Neural cell (in vitro differentiated cells): ENCODE measurements at regions not wholly inside any gene's neighbourhood (a gene's known extent, or its start where the extent isn't known, plus 50 kb on each side); places are given as distances from the start of the nearest gene placed in this dataset.

ENCODE experiments used
- H2AFZ ChIP-seq: fragments of 200-600, 300-800 bp; sonication (generic), shearing (Covaris generic); 2 replicates; pipeline ENCODE4 v1.6.0; 2014; ENCODE audit warnings: low read depth, mild to moderate bottlenecking, antibody characterized with exemption, low read length, moderate library complexity
- H3F3A ChIP-seq: fragments of 200-600 bp; shearing (Covaris generic); 2 replicates; pipeline ENCODE4 v1.6.1; 2016; ENCODE audit warnings: mild to moderate bottlenecking, moderate library complexity, mixed read lengths, antibody characterized with exemption, low read length; ENCODE audit not compliant: insufficient read depth, poor library complexity, severe bottlenecking
- H3K27ac ChIP-seq: fragments of 200-600, 300-800 bp; sonication (generic), shearing (Covaris generic); 2 replicates; pipeline ENCODE4 v1.5.1; 2014; ENCODE audit warnings: mild to moderate bottlenecking, low read length, moderate library complexity
- H3K27me3 ChIP-seq: fragments of 300-800, 200-600 bp; sonication (generic), shearing (Covaris generic); 2 replicates; pipeline ENCODE4 v1.6.0; 2014; ENCODE audit warnings: mild to moderate bottlenecking, low read depth, low read length, moderate library complexity; ENCODE audit not compliant: insufficient read depth
- H3K36me3 ChIP-seq: fragments of 300-800, 200-600 bp; sonication (generic), shearing (Covaris generic); 2 replicates; pipeline ENCODE4 v1.5.1; 2014; ENCODE audit warnings: mild to moderate bottlenecking, antibody characterized with exemption, low read length, moderate library complexity; ENCODE audit not compliant: insufficient read depth
- H3K4me2 ChIP-seq: fragments of 300-800, 200-600 bp; sonication (generic), shearing (Covaris generic); 2 replicates; pipeline ENCODE4 v1.6.0; 2014; ENCODE audit warnings: mild to moderate bottlenecking, low read length
- H3K4me3 ChIP-seq: fragments of 300-800, 200-600 bp; sonication (generic), shearing (Covaris generic); 2 replicates; pipeline ENCODE4 v1.5.1; 2014; ENCODE audit warnings: mild to moderate bottlenecking, low read length, moderate library complexity
- H3K79me2 ChIP-seq: fragments of 200-600 bp; shearing (Covaris generic); replicated peaks from 2 replicates; pipeline ENCODE4 v1.6.0; 2014; ENCODE audit warnings: mild to moderate bottlenecking, low read length, moderate library complexity; ENCODE audit not compliant: insufficient read depth
- H3K9ac ChIP-seq: fragments of 300-800, 200-600 bp; sonication (generic), shearing (Covaris generic); 2 replicates; pipeline ENCODE4 v1.6.1; 2016; ENCODE audit warnings: mild to moderate bottlenecking, low read length, mixed read lengths
- H3K9me2 ChIP-seq: fragments of 200-600 bp; shearing (Covaris generic); 2 replicates; pipeline ENCODE4 v1.6.1; 2016; ENCODE audit warnings: mild to moderate bottlenecking, low read length, mixed read lengths; ENCODE audit not compliant: insufficient read depth
- H3K9me3 ChIP-seq: fragments of 200-600, 300-800 bp; sonication (generic), shearing (Covaris generic); 2 replicates; pipeline ENCODE4 v1.6.1; 2016; ENCODE audit warnings: mild to moderate bottlenecking, mixed run types, low read length, moderate library complexity, mixed read lengths
- H4K20me1 ChIP-seq: fragments of 200-600 bp; shearing (Covaris generic); 2 replicates; pipeline ENCODE4 v1.6.1; 2016; ENCODE audit warnings: mild to moderate bottlenecking, mixed run types; ENCODE audit not compliant: insufficient read depth
- CTCF ChIP-seq: fragments of 450-650 bp; IDR thresholded peaks from 2 replicates; pipeline ENCODE4 v1.5.1; 2014; ENCODE audit warnings: antibody characterized with exemption, mild to moderate bottlenecking, moderate library complexity; ENCODE audit not compliant: poor library complexity, severe bottlenecking
- EP300 ChIP-seq: fragments of 450-650 bp; conservative IDR thresholded peaks from 2 replicates; pipeline ENCODE4 v1.6.1; 2014; ENCODE audit warnings: antibody characterized with exemption, mild to moderate bottlenecking, moderate library complexity; ENCODE audit not compliant: poor library complexity, severe bottlenecking
- EZH2 ChIP-seq: fragments of 200-600, 300-800 bp; shearing (Covaris generic), sonication (generic); IDR thresholded peaks from 2 replicates; pipeline ENCODE4 v1.6.1; 2014; ENCODE audit warnings: antibody characterized with exemption, low read length, borderline replicate concordance, mild to moderate bottlenecking; ENCODE audit not compliant: insufficient read depth, poor library complexity, severe bottlenecking
- MXI1 ChIP-seq: fragments of 450-650 bp; conservative IDR thresholded peaks from 2 replicates; pipeline ENCODE4 v1.6.1; 2014; ENCODE audit warnings: antibody characterized with exemption, mild to moderate bottlenecking; ENCODE audit not compliant: poor library complexity, severe bottlenecking
- POLR2AphosphoS5 ChIP-seq: IDR thresholded peaks from 2 replicates; pipeline ENCODE4 v1.6.1; 2012
- RAD21 ChIP-seq: fragments of 450-650 bp; conservative IDR thresholded peaks from 2 replicates; pipeline ENCODE4 v1.6.1; 2014; ENCODE audit warnings: antibody characterized with exemption, mild to moderate bottlenecking, moderate library complexity
- REST ChIP-seq: IDR thresholded peaks from 2 replicates; pipeline ENCODE4 v1.6.1; 2012; ENCODE audit warnings: borderline replicate concordance
- SMC3 ChIP-seq: fragments of 450-650 bp; conservative IDR thresholded peaks from 2 replicates; pipeline ENCODE4 v1.6.1; 2014; ENCODE audit warnings: antibody characterized with exemption, mild to moderate bottlenecking, moderate library complexity; ENCODE audit not compliant: poor library complexity
- TAF1 ChIP-seq: IDR thresholded peaks from 2 replicates; pipeline ENCODE4 v1.6.1; 2012; ENCODE audit warnings: low read depth

DNA sequence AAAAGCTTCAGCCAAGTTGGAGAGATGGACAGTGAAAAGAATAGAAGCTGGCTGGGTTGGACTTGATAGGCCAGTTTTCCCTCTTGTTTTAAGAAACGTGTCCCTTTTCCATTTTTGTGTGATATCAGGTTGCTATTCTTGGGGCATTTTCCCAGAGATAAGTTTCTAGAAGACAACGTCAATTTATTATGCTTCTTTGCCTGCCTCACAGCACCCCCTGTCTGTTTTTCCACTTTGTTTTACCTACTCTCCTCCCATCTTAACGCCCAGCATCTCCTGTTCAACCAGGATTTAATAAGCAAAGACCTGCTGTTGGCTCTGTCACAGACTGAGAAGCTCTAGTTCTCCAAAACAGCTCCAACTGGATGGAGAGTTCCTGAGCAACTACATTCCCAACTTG, 317.8 kb upstream of the ZNF521 start:
- H3K79me2 ChIP-seq = no peaks in the 10 kb centered on the region
- no peaks in the 10 kb centered on the region for H3K27me3 ChIP-seq
- no peak for TF ChIP-seq CTCF
- no peak for TF ChIP-seq EZH2
- H2AFZ ChIP-seq = no peak overlapping the region
- no peak overlapping the region for H3K27ac ChIP-seq
- H3K36me3 ChIP-seq = no peaks in the 10 kb centered on the region
- H3K9me2 ChIP-seq = no peaks in the 10 kb centered on the region
- no peaks in the 10 kb centered on the region for H3F3A ChIP-seq
- no peaks in the 10 kb centered on the region for H3K9me3 ChIP-seq
- no peak overlapping the region for H3K9ac ChIP-seq
- no peaks in the 10 kb centered on the region for H4K20me1 ChIP-seq
- no peak overlapping the region for H3K4me3 ChIP-seq
- no peak overlapping the region for H3K4me2 ChIP-seq

GRCh38 chr18:25662272-25662671, 310.3 kb upstream of the ZNF521 start:
- Histone ChIP-seq H3K79me2 (no peaks in the 10 kb centered on the region), H3K4me3 (no peak overlapping the region), H3K36me3 (no peaks in the 10 kb centered on the region), H3K9me2 (no peaks in the 10 kb centered on the region), H4K20me1 (no peaks in the 10 kb centered on the region), H3K27ac (no peak overlapping the region), H3F3A (no peaks in the 10 kb centered on the region), H3K4me2 (no peak overlapping the region), H3K27me3 (no peaks in the 10 kb centered on the region), H2AFZ (no peak overlapping the region), H3K9me3 (no peaks in the 10 kb centered on the region), H3K9ac (no peak overlapping the region)
- no peak for TF ChIP-seq EZH2
- TF ChIP-seq POLR2AphosphoS5 = no peak

DNA sequence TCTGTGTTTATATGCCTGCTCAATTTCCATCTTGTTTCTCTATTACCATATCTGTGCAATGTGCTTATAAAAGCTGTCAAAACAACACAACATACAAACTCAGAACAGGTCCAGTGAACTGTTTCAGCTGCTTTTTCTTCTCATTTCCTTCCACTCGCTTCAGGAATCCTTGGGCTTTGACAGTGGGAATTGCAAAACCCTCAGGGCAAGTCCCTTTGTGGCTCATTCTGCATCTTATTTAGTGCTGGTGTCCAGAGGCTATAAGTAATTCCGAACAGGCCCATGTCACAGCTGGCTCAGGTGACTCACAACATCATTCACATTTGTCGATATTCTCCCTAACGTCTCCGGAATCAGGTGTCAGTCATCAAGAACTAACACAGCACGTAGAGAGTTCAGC, 309.9 kb upstream of the ZNF521 start:
- TF ChIP-seq EP300 (no peak), CTCF (no peak), MXI1 (no peak), RAD21 (no peak), POLR2AphosphoS5 (no peak), SMC3 (no peak), EZH2 (no peak), TAF1 (no peak), REST (no peak)
- no peaks in the 10 kb centered on the region for H3K36me3 ChIP-seq
- no peak overlapping the region for H3K27ac ChIP-seq
- no peak overlapping the region for H3K4me2 ChIP-seq
- H3K27me3 ChIP-seq = no peaks in the 10 kb centered on the region
- no peak overlapping the region for H3K9ac ChIP-seq
- H3K4me3 ChIP-seq = no peak overlapping the region
- no peaks in the 10 kb centered on the region for H3F3A ChIP-seq
- no peak overlapping the region for H2AFZ ChIP-seq
- no peaks in the 10 kb centered on the region for H3K9me3 ChIP-seq
- H3K79me2 ChIP-seq = no peaks in the 10 kb centered on the region
- no peaks in the 10 kb centered on the region for H3K9me2 ChIP-seq
- no peaks in the 10 kb centered on the region for H4K20me1 ChIP-seq
